Upper lobe of right lung (tissue), 1 donor: ENCODE measurements at regions not wholly inside any gene's neighbourhood (a gene's known extent, or its start where the extent isn't known, plus 50 kb on each side); places are given as distances from the start of the nearest gene placed in this dataset.

ENCODE experiments used
- ATAC-seq: fragments of 200-7000 bp; cut with Tn5 transposase; one replicate; pipeline ENCODE4 v1.9.1; 2020; ENCODE audit warnings: mild to moderate bottlenecking, moderate library complexity
- DNase-seq: peaks from one replicate; pipeline ENCODE4 v3.0.0-alpha.2; 2020
- H3K27ac ChIP-seq: fragments of 200-600 bp; one replicate; pipeline ENCODE4 v1.8.0; 2022
- H3K27me3 ChIP-seq: fragments of 200-600 bp; one replicate; pipeline ENCODE4 v1.8.0; 2022; ENCODE audit warnings: mild to moderate bottlenecking
- H3K36me3 ChIP-seq: fragments of 200-600 bp; one replicate; pipeline ENCODE4 v1.8.0; 2022
- H3K4me1 ChIP-seq: fragments of 200-600 bp; one replicate; pipeline ENCODE4 v1.8.0; 2022
- H3K4me3 ChIP-seq: fragments of 200-600 bp; one replicate; pipeline ENCODE4 v1.8.0; 2022; ENCODE audit warnings: mild to moderate bottlenecking
- H3K9me3 ChIP-seq: fragments of 200-600 bp; one replicate; pipeline ENCODE4 v1.8.0; 2022
- intact Hi-C: fragments of 100-400 bp; cut with DNase I; formaldehyde crosslinking; loops from one replicate; pipeline ENCODE4 v1.11.0; 2022
- TF ChIP-seq, protein P1 (sequence below): fragments of 200-600 bp; IDR thresholded peaks from one replicate; pipeline ENCODE4 v1.8.0; 2022; ENCODE audit warnings: antibody characterized with exemption
- donor health status: DM: no; HTN: yes; CAD: no; lungs with severe emphysema.

DNA sequence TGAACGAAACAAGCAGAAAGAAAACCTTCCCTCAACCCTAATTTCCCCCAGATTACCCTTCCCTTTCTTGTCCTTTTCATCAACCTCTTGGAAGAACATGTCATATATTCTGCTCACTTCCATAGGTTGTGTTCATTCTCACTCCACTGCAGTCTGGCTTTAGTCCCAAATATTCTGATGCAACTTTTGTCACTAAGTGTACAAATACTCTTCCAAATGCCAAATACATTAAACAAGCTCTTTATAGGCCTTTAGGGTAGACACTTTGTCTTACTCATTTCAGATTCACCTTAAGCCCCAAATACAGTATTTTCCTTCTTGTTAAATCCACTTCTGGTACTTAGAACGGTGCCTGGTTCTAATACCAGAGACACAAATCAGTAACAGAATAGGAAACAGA lies 406.5 kb upstream of the CDIN1 start:
- ATAC-seq, result no peak
- Histone ChIP-seq H3K4me1 (peaks cover 11% of the 10 kb centered on the region), H3K4me3 (no peak overlapping the region), H3K9me3 (no peaks in the 10 kb centered on the region), H3K36me3 (no peaks in the 10 kb centered on the region), H3K27ac (no peak overlapping the region), H3K27me3 (no peaks in the 10 kb centered on the region)
- intact Hi-C loops, result no loop called here
- TF ChIP-seq, protein P1, sequence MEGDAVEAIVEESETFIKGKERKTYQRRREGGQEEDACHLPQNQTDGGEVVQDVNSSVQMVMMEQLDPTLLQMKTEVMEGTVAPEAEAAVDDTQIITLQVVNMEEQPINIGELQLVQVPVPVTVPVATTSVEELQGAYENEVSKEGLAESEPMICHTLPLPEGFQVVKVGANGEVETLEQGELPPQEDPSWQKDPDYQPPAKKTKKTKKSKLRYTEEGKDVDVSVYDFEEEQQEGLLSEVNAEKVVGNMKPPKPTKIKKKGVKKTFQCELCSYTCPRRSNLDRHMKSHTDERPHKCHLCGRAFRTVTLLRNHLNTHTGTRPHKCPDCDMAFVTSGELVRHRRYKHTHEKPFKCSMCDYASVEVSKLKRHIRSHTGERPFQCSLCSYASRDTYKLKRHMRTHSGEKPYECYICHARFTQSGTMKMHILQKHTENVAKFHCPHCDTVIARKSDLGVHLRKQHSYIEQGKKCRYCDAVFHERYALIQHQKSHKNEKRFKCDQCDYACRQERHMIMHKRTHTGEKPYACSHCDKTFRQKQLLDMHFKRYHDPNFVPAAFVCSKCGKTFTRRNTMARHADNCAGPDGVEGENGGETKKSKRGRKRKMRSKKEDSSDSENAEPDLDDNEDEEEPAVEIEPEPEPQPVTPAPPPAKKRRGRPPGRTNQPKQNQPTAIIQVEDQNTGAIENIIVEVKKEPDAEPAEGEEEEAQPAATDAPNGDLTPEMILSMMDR, result no peak
- DNase-seq, result no peak

GRCh38 chr15:36175186-36175740 lies 404.2 kb upstream of the CDIN1 start:
- no peaks in the 10 kb centered on the region for H3K27me3 ChIP-seq
- H3K36me3 ChIP-seq, result no peaks in the 10 kb centered on the region
- H3K4me3 ChIP-seq, result no peak overlapping the region
- intact Hi-C loops, result no loop called here
- no peak for DNase-seq
- H3K9me3 ChIP-seq, result no peaks in the 10 kb centered on the region
- ATAC-seq, result no peak
- no peak overlapping the region for H3K27ac ChIP-seq
- TF ChIP-seq, protein P1, result no peak
- peaks cover 11% of the 10 kb centered on the region for H3K4me1 ChIP-seq

GRCh38 chr15:36175741-36176291 lies 403.6 kb upstream of the CDIN1 start:
- Histone ChIP-seq H3K36me3 (no peaks in the 10 kb centered on the region), H3K9me3 (no peaks in the 10 kb centered on the region), H3K27me3 (no peaks in the 10 kb centered on the region), H3K27ac (no peak overlapping the region), H3K4me1 (peaks cover 11% of the 10 kb centered on the region), H3K4me3 (no peak overlapping the region)
- TF ChIP-seq, protein P1, result no peak
- ATAC-seq (no peak), DNase-seq (no peak)
- intact Hi-C loops, result no loop called here

DNA sequence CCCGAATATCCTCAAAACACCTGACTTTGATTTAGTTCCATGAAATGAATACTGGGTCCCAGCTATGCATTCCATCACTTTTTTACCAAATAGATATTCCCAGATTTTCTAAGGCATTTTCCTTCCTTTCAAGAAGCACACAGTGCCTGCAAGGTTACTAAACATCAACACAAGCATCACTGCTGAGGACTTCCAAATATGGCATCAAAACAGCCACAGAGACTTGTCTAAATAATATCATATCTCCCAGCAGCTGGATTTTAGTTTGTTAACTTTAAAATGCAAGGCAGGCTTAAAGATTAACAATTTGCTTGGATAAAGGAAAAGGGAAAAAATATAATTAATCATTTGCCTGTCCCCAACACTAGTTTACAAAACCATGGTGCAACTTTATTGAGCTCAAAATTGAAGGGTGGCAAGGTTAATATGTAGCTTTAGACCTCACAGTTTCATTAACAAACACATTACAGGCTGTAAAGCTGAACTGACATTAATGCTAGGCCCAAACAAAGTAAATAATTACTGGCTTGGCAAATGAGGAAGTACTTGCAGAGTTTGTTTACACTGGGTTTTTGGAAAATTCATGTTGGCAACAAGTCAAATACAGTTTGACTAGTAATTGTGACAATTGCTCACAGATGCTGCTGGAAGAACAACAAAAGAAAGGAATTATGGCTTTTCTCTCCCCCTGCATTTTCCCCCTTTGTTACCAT lies 401.7 kb upstream of the CDIN1 start:
- intact Hi-C loops, result no loop called here
- Histone ChIP-seq H3K9me3 (no peaks in the 10 kb centered on the region), H3K4me1 (peaks cover 11% of the 10 kb centered on the region), H3K27me3 (no peaks in the 10 kb centered on the region), H3K4me3 (no peak overlapping the region), H3K36me3 (no peaks in the 10 kb centered on the region), H3K27ac (no peak overlapping the region)
- no peak for DNase-seq
- peak; percentile 50 for ATAC-seq
- TF ChIP-seq, protein P1, result no peak

GRCh38 chr15:36178303-36178633 lies 401.2 kb upstream of the CDIN1 start:
- Histone ChIP-seq H3K4me1 (peaks cover 11% of the 10 kb centered on the region), H3K9me3 (no peaks in the 10 kb centered on the region), H3K4me3 (no peak overlapping the region), H3K27me3 (no peaks in the 10 kb centered on the region), H3K36me3 (no peaks in the 10 kb centered on the region), H3K27ac (no peak overlapping the region)
- ATAC-seq (no peak), DNase-seq (no peak)
- intact Hi-C loops, result no loop called here
- TF ChIP-seq, protein P1, result no peak
